Inferior parietal cortex (tissue), 1 donor: ENCODE measurements at regions not wholly inside any gene's neighbourhood (a gene's known extent, or its start where the extent isn't known, plus 50 kb on each side); places are given as distances from the start of the nearest gene placed in this dataset.

Source experiments
- DNase-seq: peaks from one replicate; pipeline ENCODE4 v3.0.0-alpha.2; 2016; ENCODE audit errors: extremely low spot score

DNA sequence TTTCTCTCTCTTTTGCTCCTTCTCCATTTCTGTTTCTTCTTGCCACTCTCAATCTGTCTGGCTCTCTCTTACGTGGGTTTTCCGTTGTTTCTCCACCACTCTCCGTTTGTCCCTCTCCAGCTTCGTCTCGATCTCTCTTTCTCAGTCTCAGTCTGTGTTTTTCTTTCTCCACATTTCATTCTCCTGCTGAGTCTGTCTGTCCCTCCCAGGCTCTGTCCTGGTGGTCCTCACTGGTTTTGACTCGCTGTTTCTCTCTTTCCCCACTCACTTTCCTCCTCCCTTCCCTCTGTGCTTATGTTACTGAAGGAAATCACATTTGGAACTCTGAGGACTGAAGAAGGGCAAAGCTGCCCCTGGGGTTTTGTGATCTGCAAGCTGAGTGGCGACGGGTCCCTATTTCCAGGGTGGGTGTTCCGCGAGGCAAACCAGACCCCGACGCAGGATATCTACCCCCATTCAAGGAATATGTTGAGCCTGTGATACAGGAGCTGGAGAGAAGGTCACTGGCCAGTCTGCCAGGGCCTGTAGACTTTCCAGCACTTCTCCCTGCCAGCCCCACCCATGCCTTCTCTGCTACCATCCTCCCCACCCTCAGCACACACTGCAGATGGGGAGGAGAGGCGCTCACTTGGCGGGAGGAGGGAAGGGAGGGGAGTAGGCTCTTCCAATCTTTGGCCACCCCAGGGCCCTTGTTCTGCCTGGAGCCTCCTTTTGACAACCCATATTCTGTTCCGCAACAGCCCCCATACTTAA, 102.7 kb upstream of the MAP1LC3B2 start:
- no peak for DNase-seq

DNA sequence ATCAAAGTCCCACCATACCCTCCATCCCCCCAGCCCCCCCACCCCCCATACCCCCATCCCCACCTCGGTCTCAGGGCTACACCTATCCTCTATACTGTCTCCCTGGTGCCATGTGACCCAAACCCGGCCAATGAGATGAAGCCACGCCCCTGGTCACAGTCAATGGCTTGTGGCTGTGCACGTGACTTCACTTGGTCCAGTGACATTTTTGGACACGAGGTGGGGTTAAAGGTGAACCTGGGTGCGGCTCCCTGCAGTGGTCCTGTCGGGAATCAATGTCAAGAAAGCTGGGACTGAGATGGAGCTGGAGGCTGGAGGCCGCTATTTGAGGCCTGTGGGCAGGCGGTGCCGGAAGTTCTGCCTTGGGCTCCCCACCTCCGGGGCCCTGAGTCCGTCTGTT, 100.7 kb upstream of the MAP1LC3B2 start:
- DNase-seq: no peak

DNA sequence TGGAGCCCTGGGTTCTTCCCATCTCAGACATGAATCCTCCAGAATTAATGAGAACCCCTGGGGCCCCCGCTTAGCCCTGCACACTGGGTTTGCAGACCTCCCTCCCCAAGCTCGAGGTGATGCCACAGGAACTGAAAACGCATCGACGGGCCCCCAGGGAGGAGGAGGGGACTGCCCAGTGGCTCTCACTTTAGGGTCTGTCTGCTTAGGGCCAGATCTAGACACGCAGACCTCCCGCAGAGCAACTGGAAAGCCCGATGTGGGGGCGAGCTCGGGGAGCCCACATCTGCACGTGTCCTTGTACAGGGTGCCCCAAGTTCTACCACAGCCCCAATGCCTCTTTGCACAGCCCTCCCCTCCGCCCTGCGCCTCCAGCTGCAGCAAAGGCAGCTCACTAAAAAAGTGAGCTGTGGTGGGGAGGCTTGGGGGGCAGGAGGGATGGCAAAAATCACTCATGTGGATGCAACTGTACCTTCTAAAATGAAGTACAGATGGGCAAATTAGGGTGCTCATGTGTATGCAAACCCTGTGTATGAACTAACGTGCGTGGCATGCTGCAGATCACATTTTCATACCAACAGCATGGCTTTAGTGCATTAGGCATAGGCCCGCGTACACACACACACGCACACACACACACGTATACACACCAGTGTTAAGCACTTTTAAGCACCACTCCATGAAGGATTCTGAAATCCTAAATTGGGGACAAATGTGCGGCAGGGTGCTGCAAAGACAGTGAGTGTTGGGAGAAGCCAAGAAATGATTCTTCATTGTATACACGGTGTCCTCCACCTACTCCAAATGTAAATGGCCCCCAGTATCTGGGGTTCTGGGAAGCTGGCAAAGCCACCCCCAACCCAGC, 99.9 kb upstream of the MAP1LC3B2 start:
- DNase-seq: no peak

DNA sequence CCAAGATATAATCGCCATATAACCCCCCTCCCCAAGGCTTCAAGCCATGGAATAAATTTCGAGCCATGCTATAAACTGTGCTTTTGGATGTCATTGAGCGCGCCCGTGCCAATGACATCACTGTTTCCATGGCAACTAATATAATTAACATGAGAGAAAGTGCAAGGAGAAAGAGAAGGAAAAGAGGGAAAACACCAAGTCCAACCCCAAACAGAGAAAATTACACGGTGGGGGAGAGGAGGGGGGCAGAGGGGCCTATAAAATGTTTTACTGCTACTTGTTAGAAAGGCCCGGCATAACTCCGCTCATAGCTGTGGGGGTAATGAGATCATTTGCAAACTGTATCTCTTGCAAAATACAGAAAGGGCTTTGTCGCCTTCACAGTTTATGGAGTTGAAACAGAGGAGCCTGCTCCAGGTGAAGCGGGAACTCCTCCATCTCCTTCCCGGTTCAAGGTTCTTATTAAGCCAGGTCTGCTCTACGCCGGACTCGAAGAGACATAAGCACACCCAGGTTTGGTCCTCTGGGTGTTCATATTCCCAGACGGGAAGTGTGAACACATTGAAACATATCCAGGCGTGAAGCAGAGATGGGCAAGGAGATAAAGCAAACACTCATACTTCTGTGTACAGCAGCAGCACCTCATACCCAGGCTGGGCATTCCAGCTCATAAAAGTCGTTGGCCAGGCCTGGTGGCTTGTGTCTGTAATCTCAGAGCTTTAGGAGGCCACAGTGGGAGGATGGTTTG, 99.1 kb upstream of the MAP1LC3B2 start:
- DNase-seq: no peak

DNA sequence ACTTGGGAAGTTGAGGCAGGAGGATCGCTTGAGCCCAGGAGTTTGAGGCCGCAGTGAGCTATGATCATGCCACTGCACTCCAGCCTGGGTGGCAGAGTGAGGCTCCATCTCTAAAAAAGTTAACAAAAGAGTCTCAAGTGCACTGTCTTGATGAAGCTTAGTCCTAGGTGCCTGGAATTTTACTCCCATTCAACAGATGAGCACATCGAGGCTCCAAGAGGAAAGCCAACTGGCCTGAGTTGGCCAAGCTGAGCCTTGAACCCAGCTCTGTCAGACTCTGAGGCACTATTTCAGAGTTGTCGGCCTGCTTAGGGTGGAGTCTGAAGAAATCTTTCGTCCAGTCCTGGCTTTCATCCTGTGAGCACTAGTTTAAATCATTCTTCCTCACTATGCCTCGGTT, 98.1 kb upstream of the MAP1LC3B2 start:
- DNase-seq: no peak

DNA sequence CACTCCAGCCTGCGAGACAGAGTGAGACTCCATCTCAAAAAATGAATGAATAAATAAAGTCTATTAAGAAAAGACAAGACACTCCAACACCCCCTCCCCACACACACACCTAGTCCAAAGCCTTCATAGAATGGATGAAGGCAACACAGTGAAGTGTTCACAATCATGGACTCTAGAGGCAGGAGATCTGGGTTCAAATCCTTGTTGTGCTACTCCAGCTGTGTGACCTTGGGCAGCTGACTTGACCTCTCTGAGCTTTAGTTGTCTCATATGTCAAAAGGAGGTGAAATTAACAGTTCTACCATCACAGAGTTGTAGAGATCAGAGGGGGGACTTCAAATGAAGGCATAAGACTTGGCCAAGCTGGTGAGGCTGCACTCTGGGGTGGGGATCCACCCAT, 95.8 kb upstream of the MAP1LC3B2 start:
- DNase-seq: no peak

DNA sequence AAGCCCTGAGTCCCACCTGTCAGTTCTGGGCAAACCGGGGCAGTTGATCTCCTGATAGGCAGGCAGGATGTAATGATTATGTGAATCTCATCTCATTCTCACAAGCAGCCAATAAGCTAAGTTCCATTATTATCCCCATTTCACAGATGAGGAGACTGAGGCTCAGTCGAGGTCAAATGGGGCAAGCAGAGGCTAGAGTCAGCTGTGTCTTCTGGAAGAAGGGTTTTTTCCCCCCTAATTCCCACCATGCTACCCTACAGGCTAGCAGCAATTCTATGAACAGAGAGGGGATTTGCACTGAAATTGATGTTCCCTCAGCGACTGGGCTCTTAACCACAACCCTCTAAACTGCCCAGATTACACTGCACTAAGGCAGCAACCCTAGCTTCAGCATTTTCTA, 93.8 kb upstream of the MAP1LC3B2 start:
- DNase-seq: no peak

DNA sequence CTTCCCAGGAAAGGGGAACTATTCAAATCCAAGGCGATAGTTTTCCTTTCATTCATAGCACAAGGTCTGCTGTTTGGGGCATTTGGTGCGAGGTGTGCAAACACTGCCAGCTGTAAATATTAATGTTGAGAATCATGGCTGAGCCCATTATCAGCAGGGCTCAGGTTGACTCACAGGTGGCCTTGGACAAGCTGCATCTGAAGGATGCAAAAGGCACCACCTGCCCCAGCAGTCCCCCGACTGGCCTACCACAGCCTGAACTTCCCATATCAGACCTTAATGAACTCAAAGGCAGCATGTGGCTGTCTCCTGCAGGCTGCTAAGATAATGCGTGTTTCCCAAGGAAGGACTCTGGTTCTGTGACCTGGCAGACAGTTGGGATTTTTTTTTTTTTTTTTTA, 93.3 kb upstream of the MAP1LC3B2 start:
- no peak for DNase-seq

DNA sequence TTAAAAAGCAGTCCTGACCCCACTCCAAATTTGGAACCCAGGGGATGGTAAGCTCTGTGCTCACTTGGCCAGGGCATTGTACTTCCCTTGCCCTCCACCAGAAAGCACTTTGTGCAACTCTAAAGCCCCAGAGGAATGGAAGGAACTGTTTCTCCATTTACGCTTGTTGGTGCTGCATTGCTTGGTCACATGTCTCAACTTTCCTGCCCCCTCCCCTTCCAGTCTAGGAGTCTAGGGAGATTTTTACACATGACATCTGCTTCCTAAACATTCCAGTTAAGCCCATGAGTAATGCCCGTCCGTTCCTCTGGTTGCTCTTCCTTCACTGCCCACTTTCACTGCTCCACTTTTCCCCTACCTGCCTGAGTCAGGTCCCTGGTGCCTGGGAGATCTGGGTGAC, 92.6 kb upstream of the MAP1LC3B2 start:
- no peak for DNase-seq

DNA sequence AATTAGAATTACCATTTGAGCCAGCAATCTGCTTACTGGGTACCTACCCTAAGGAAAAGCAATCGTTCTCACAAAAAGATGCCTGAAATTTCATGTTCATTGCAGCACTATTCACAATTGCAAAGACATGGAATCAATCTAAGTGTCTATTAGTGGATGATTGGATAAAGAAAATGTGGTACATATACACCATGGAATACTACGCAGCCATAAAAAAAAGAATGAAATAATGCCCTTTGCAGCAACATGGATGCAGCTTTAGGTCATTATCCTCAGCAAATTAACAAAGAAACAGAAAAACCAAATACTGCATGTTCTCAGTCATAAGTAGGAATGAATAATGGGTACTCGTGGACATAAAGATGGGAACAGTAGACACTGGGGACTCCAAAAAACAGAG, 89.8 kb upstream of the MAP1LC3B2 start:
- DNase-seq: no peak

DNA sequence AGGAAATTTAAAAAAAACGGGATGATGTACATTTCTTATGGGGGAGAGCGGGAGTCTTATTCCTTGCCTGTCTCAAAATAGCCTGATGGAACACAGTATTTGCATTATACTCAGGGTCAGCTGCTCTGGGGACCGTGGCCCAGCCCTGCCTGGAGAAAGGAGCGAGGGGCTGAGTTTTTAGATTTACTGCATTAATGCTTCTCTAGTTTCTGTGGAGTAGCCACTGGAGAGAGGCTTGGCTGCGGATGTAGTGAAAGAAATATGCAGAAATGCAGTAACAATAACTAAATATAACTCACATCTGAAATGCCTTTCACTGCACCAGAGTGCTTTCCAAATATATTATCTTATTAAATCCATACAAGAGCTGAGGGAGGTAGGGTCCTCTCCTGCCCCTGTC, 87.6 kb upstream of the MAP1LC3B2 start:
- DNase-seq: no peak

DNA sequence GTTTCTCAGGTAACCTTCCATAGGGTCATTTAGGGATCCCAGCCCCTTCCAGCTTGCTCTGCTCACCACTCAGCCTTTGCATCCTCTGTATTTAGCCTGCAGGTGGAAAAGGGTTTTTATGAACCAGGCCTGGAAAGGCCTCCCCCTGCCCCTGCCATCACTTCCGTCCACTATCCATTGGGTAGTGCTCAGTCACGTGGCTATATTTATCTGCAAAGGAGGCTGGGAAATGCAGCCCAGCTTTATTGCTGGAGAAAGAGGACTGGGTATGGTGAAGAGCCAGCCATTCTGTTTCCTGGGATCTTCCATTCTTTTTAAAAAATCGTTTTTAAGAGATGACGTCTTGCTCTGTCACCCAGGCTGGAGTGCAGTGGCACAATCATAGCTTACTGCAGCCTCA, 87.0 kb upstream of the MAP1LC3B2 start:
- DNase-seq: no peak

DNA sequence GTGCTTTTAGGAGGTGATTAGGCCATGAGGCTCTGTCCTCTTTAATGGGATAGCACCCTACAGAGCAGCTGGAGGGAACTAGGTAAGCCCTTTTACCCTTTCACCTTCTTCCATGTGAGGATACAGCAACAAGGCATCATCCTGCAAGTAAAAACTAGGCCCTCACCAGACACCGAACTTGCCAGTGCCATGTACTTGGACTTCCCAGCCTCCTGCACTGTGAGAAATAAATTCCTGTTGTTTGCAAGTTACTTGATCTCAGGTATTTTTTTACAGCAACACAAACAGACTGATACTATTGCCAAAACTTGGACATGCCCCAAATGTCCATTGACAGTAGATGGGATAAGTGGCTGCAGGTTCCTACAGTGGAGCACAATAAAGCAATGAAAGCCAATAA, 85.8 kb upstream of the MAP1LC3B2 start:
- DNase-seq: no peak

DNA sequence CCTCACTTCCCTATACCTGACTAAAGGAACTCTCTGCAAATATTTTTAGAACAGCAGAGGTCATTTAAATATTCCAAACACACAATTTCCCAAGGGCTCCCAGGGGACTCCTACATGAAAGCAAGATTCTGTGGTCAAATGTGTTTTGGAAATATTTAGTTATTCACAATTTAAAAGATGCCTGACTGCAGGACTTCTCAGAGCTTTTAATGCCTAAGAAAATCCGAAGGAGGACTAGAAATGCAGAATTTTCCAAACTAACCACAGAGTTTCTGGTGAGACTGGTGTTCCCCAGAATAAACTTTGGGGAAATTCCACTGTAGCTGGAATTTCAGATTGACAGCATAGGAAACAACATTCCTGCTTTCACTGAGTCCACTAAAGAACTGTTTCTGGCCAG, 84.8 kb upstream of the MAP1LC3B2 start:
- DNase-seq: no peak

DNA sequence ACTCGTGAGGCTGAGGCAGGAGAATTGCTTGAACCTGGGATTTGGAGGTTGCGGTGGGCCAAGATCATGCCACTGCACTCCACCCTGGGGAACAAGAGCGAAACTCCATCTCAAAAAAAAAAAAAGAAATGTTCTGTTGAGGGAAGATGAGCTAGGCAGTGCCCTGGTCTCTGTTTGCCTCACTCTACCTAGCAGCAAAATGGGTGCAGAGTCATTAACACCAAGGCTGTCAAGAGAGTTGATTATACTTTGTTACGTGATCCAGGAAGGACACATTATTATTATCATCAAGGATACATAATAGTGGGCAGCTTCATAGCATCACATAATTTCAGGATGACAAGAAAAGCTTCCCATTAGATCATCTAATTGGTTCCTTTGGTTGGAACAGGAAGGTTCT, 84.3 kb upstream of the MAP1LC3B2 start:
- no peak for DNase-seq

DNA sequence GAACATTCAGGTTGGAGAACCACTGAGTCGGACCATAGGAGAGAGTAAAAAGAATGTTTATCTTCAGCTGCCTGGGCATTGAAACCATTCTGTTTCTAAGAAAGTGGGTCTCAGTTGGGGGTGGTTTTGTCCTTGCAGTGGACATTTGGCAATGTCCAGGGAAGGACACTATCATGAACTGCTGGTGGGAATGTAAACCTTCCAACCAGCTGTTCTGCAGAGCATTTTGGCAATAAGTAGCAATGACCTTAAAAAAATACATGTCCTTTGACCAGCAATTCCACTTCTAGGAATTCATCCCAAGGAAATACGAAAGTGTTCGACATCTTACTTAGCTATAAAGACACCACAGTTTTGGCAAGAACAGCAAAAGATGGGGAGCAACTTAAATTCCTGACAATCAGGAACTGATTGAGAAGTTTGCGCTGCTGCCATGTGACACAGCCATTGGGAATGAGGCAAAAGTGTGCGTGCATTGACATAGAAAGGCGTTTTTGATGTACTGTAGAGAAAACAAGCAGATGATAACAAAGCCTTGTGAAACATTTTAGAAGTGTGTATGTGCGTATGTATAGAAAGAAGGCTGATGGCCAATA, 82.9 kb upstream of the MAP1LC3B2 start:
- no peak for DNase-seq

DNA sequence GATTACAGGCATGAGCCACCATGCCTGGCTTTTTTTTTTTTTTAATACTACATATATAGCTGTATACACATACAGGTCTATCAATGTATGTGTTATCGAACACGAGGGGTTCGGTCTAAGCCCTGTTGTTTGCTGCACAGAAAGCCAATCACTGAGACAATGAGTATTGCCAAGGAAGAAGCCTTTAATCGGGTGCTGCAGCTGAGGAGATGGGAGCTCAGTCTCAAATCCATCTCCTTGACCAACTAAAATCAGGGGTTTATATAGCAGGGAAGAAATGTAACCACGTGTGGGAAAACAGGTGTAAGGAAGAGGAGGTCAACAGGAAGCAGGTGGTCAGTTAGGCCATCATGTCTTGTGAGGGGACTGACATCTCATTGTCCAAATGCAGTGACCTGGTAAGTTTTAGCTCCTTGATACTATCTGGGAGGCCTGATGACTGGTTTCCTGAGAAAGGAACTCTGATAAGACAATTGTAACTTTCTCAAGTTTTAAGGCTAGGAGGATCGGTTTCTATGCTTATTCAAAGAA, 80.9 kb upstream of the MAP1LC3B2 start:
- DNase-seq: no peak

DNA sequence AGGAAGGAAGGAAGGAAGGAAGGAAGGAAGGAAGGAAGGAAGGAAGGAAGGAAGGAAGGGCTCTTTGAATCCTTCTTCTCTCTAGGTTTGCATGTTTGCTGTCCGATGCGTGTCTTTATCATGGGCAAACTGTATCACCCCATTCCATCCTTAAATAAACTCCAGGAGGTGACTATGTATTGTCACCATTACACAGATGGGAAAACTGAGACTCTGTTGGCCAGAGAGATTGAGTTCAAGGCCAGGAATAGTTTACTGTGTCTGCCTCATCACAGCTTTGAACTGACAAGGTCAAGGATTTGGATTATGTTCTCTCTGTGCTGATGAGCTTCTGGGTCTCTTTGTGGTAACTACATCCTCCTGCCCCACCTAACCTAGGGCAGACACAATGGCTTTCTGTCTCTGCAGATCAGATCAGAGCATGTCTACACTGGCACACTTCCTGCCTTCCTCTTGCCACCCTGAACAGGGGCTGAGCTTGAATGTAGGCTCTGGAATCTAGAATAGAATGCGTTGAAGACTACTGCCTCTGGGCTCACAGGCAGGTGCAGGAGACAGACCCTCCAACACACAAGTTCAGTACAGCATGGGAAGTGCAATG, 78.9 kb upstream of the MAP1LC3B2 start:
- DNase-seq: no peak

DNA sequence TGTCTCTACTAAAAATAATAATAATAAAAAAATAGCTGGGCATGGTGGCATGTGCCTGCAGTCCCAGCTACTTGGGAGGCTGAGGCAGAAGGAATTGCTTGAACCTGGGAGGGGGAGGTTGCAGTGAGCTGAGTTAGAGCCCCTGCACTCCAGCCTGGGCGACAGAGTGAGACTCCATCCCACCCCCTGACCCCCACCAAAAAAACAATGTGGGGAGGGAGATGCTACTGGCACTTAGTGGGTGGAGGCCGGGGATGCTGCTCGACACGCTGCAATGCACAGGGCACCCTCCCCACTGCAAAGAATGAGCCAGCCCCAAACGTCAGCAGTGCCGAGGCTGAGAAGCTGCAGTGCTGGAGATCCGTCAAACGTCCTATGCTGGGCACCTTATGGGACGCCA, 77.5 kb upstream of the MAP1LC3B2 start:
- no peak for DNase-seq

DNA sequence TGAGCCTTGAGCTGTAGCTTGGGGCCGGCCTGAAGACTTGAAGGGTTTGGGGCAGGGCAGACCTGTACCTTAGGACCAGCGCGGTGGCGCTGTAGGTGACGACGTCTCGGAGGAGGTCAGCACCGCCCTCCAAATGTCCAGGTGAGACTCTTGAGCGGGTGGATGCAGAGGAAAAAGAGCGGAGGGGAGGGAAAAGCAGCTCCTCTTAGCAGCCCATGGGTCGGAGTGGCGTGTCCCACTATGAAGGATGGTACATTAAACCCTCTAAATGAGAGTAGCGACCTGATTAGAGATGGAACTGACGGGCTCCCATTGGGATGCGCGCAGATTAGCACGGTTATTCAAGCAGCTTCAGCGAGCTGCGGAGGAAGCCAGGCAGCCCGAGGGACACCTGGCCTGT, 77.0 kb upstream of the MAP1LC3B2 start:
- DNase-seq: no peak

DNA sequence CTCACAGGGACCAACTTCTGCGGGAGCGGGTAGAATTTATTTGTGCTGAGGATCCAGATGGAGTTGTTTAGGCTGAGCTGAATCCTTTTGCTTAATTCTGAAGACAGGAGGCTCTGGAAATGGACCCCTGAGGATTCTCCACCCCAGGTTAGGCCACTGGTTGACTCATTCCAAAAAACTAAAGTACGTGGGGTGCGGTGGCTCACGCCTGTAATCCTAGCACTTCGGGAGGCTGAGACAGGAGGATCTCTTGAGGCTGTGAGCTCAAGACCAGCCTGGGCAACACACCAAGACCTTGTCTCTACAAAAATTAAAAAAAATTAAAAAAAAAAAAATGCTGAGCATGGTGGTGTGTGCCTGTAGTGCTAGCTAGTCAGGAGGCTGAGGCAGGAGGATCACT, 76.3 kb upstream of the MAP1LC3B2 start:
- no peak for DNase-seq
